AG09309 (cell line): ENCODE measurements at regions not wholly inside any gene's neighbourhood (a gene's known extent, or its start where the extent isn't known, plus 50 kb on each side); places are given as distances from the start of the nearest gene placed in this dataset.

ENCODE experiments used
- DNase-seq: peaks from one replicate; pipeline ENCODE4 v3.0.0-alpha.2; 2010; ENCODE audit warnings: low read depth
- H3K4me3 ChIP-seq: 2 replicates; pipeline ENCODE4 v1.5.1; 2011; ENCODE audit warnings: mild to moderate bottlenecking, low read depth, low read length, moderate library complexity; ENCODE audit not compliant: control insufficient read depth
- TF ChIP-seq, protein P1 (sequence below): IDR thresholded peaks from 2 replicates; pipeline ENCODE4 v1.5.1; 2011; ENCODE audit warnings: mild to moderate bottlenecking, low read depth, low read length, inconsistent platforms; ENCODE audit not compliant: insufficient read depth, control insufficient read depth; ENCODE audit errors: missing control alignments

DNA sequence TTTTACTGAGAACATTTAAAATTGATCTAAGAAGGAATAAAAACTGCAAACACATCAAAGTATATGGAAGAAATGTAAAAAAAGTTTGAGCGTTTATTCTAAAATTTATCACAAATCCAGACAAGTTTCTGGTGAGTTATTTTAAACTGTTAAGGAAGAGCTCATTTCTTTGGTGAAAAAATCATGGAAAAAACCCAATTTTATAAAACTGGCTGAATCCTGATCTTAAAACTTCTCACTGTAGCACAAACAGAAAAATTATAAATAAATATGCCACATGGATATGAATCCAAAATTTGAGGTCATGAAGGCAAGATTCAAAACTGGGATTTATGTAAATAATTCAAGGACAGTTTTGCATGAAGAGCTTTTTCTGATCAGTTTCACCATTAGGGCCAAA is 205.1 kb upstream of the RGMA start:
- no peak overlapping the region for H3K4me3 ChIP-seq
- TF ChIP-seq, protein P1, sequence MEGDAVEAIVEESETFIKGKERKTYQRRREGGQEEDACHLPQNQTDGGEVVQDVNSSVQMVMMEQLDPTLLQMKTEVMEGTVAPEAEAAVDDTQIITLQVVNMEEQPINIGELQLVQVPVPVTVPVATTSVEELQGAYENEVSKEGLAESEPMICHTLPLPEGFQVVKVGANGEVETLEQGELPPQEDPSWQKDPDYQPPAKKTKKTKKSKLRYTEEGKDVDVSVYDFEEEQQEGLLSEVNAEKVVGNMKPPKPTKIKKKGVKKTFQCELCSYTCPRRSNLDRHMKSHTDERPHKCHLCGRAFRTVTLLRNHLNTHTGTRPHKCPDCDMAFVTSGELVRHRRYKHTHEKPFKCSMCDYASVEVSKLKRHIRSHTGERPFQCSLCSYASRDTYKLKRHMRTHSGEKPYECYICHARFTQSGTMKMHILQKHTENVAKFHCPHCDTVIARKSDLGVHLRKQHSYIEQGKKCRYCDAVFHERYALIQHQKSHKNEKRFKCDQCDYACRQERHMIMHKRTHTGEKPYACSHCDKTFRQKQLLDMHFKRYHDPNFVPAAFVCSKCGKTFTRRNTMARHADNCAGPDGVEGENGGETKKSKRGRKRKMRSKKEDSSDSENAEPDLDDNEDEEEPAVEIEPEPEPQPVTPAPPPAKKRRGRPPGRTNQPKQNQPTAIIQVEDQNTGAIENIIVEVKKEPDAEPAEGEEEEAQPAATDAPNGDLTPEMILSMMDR = no peak
- DNase-seq = no peak

DNA sequence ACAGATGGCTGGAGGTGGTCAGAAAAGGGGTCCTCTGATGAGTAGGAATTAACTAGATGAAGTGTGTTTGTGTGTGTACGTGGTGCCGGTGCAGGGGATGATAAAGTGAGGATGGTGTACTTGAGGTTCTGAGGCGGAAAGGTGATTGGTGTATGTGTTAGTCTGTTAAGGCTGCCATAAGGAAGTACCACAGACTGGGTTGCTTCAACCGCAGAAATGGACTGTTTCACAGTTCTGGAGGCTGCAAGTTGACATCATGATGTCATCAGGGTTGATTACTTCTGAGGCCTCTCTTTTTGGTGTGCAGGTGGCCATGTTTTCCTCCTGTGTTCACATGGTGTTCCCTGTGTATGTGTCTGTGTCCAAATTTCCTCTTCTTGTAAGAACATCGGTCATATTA is 202.4 kb upstream of the RGMA start:
- no peak for DNase-seq
- H3K4me3 ChIP-seq = no peak overlapping the region
- TF ChIP-seq, protein P1 = no peak

DNA sequence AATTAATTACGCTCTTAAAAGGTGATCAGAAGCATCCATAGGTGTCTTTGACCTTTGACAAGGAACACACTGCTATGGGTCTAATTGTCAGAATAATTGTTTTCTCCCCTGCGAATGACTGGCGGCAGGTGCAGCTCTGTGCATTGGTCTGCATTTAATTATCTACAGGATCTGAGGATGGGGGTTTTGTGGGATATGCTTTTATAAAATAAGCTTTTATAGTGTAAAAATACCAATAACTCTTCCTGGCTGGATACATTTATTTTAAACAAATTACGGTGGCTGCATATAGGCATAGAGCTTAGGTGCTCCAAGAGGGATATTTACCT is 201.6 kb upstream of the RGMA start:
- no peak overlapping the region for H3K4me3 ChIP-seq
- no peak for DNase-seq

DNA sequence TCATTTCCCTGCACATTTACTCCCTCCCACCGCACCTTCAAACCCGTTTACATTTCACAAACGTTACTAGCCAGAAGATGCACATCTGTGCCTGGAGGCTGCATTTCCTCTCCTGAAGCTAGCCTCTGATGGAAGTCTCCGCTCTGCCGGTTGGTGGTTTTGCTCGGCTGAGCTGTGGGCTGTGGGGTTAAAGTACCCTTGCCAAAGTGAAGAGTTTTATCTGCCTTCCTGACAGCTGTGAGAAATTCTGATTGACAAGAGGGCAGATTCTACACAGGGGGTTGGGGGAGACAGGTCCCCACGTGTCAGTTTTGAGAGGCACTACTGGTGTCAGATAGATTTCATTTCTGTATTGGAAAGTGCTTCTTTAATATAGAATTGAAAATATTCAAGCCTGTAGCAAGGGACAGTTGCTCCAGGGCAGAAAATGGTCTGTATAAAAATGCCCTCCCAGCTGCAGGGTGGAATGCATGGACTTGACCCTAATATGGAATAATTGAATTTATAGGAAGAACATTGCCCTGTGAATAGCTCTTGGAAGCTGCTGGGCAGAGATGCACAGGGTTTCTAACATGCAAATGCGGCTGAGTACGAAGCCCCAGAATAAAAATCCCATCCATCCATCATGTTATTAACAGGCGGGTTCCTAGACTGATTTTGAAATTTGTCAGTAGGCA is 201.1 kb upstream of the RGMA start:
- no peak for DNase-seq
- TF ChIP-seq, protein P1 = no peak
- H3K4me3 ChIP-seq = no peak overlapping the region

More for the DNA sequence above, 201.6 kb upstream of the RGMA start:
- TF ChIP-seq, protein P1 = no peak

DNA sequence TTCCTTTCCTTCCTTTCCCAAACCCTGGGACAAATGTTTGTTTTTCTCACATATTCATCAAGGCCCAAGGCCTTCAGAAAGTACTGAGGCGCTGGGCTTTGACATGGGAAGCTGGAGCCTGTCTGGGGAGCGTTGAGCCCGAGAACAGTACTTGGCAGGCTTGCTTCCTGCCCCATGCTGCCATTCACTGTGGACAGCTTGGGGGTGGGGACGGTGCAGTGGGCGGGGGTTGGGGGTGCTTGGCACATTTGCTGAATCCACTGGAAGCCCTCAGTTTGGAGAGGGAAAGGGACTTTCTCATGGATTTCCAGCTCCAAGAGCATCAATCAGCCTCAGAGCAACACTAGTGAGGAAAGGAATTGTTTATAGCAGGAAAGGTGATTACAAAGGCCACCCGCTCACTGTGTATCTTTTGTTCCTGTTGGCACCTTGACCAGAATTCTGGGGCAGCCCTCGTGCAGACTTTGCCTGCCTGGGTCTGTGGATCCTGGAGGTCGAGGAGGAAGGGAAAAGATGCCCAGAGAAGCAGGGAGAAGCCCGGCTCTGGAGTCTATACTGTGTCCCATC is 199.8 kb upstream of the RGMA start:
- TF ChIP-seq, protein P1 = no peak
- no peak overlapping the region for H3K4me3 ChIP-seq
- no peak for DNase-seq

DNA sequence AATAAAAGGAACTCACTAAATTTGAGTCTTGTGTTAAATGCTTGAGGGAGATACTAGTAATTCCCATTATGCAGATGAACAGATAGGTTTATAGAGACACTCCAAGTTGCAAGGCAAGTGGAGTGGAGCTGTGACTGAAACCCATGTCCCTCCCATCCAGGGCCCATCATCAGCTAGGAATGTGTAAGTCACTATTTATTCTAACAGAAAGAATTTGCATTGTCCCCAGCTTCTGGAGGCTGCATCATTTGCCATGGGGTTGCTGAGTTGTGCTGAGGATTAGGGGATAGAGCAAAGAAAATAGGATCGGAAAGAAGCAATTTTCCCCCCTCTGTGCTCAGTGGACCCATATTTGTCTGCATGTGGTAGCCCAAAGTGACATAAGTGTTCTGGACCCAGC is 197.4 kb upstream of the RGMA start:
- no peak for DNase-seq
- no peak overlapping the region for H3K4me3 ChIP-seq
- TF ChIP-seq, protein P1 = no peak
